HG03558 (cell line): ENCODE measurements at regions not wholly inside any gene's neighbourhood (a gene's known extent, or its start where the extent isn't known, plus 50 kb on each side); places are given as distances from the start of the nearest gene placed in this dataset.
"Not testable (repeated sequence)": the region's sequence is repeated elsewhere in the genome, so short reads cannot be mapped to it uniquely, and the experiment has no call there.

Source experiments
- ATAC-seq: cut with Tn5 transposase; IDR thresholded peaks from one replicate; pipeline ENCODE4 v1.9.1; 2021; ENCODE audit warnings: moderate number of reproducible peaks; ENCODE audit not compliant: unreplicated experiment; ENCODE audit errors: extremely low read depth

DNA sequence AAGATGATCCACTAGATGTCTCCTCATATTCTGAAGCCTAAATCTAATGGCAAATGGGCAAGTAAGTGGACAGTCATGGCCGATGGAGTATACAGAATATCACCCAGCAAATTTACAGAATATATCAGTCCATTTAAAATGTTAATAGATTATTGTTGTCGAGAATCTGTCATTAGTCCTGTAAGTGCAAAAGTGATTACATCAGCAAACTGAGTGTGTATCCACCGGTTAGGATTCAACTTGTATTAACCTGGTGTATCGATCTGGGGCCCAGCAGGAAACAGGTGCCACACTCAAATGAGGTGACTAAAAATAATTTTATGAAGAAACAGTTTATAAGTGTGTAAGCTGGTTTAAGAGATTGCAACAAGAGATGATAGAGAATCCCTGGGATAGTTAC is 367.9 kb upstream of the FAM47C start:
- no peak for ATAC-seq

GRCh38 chrX:36642052-36642451 is 366.1 kb upstream of the FAM47C start:
- no peak for ATAC-seq

GRCh38 chrX:36650622-36651021 is 357.5 kb upstream of the FAM47C start:
- ATAC-seq, result no peak

DNA sequence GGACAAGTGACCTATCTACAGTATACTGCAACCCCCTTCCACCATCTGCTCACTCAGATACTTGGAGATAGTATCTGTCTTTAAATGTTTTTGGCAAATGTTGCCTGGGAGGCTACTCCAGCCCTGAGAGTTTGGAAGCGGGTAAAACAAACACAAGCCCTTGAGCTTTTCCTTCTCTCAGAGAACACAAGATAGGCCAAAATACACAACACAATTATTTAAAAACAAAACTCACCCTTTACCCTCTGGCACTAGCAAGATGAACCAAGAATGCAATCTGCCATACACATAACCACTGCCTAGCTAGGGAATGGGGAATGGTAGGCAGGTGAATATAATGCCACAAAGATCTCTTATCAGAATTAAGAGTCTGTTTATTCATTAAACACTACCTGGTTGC is 324.7 kb upstream of the FAM47C start:
- ATAC-seq, result no peak

- ATAC-seq, result no peak
Observed at GRCh38 chrX:36684053-36684452, 324.1 kb upstream of the FAM47C start.

- no peak for ATAC-seq
Observed at GRCh38 chrX:36721990-36722389, 286.2 kb upstream of the FAM47C start.

- no peak for ATAC-seq
Observed at GRCh38 chrX:36753602-36754001, 254.6 kb upstream of the FAM47C start.

- no peak for ATAC-seq
Observed at GRCh38 chrX:36787752-36788151, 220.4 kb upstream of the FAM47C start.

DNA sequence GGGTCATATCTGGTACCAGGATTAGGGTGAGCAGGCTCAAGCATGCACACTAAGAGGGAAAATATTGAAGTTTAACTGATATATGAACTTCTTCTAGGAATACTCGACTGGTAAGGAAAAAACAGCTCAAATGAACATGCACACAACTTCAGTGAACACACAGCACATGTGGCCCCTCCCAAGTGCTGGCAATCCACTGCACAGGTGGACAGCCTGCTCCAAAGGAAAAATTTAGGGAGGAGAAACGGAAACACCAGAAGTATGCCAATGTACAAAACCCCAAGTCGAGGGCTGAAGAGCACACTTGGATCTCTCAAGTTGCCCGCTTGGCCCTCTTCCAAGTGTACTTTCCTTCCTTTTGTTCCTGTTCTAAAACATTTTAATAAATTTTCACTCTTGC is 205.0 kb upstream of the FAM47C start:
- ATAC-seq, result no peak

GRCh38 chrX:36804066-36804465 is 204.1 kb upstream of the FAM47C start:
- ATAC-seq, result no peak

DNA sequence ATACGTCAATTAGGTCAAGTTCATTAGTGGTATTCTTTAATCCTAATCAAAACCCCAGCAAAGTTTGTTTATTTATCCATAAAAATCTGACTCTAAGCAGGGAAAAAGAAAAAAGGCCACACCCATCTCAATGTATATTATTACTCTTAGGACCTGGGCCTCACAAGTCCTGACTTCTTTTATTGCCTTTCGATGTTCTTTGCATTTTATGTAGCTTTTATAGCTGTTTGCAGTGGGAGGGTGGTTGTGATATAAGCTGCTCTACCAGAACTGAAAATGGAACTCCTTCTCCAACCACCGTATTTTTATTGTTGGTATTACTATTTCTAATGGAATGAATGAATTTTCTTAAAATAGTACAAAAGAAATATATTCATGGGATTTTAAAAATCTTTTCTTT is 163.3 kb upstream of the FAM47C start:
- ATAC-seq, result no peak

DNA sequence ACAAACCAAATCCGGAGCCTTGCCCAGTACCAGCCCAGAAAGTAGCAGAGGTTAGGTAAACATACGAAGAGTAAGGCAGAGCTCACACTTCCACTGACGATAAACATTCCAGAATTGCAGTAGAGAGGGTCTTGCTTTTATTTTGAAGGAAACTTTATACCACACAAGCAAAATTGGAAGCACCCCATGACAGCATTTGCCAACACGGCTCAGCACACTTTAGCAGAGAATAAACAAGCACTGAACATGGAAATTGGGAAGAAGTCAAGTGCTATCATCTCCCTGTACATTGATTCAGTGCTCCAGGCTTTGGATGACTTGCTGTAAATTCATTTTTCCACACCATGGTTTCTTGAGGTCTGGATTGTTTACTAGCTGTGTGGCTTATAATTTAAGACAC is 160.7 kb upstream of the FAM47C start:
- ATAC-seq, result no peak

- no peak for ATAC-seq
Observed at GRCh38 chrX:36849407-36849806, 158.8 kb upstream of the FAM47C start.

DNA sequence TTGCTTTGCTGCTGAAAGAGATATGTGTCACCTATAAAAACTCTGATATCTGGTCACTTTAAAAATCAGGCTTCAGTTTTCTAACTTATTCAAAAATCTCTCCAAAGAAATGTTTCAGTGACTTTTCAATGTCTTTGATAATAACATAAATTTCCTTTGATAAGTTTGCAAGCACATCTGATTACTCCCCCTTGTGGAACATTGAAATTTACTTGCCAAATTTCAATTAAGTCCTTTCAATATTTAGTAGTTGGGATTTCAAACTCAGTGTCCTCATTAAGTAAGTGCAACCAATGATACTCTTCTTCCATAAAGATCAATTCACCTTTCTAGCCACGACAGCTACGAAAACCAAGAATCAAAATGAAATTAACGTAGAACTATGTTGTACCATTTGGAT is 151.3 kb upstream of the FAM47C start:
- ATAC-seq, result no peak

DNA sequence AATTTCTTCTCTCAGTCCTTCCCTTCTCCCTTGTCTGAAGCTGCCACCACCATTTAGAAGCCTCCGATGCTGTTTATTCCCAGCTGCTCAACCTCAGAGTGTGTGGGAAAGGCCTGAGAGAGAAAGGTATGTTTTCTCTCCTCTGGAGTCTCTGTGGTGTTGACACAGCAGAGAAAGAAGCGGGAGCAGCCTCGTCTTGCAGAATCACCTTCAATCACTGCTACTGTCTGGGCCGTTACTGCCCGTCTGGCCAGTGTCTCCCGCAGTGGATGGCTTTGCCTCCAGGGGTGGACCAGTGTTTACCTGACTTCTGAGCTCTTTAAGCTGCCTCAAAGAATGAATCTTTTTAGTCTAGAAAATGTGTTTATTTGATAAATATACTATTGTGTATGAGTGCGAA is 148.9 kb upstream of the FAM47C start:
- ATAC-seq, result no peak

DNA sequence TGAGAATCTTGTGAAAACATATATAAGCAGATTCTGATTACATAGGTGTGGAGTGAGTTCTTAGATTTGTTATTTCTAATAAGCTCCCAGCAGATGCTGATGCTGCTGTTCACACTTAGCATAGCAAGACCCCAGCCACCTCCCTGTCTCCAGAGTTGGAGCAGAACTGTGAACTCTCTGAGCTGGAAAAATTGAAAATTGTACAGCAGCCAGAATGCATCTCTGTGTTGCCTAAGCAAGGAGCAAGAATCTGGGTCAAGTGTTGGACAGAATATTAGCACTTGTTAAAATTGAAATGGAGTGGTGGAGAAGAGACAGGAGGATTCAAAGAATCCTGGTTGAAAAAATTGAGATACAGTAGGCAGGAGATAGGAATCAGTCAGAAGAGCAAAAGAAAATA is 146.6 kb upstream of the FAM47C start:
- ATAC-seq, result no peak

DNA sequence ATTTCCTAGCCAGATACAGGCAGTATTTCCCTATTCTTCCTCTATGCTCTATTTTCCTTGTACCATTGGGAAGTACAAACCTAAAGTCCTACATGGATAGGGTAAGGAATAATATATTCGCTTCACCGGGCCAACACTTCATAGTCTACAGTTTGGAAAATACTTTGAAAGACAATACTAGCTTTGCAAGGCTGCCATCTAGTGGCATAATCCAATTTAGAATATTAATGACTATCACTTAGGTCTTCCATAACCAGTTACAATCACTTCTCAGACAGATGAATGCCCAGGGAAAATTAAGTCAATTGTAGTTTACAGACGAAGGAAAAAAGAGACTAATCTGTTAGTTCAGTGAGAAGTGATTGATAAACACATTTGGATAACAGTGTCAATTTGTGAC is 141.0 kb upstream of the FAM47C start:
- no peak for ATAC-seq

DNA sequence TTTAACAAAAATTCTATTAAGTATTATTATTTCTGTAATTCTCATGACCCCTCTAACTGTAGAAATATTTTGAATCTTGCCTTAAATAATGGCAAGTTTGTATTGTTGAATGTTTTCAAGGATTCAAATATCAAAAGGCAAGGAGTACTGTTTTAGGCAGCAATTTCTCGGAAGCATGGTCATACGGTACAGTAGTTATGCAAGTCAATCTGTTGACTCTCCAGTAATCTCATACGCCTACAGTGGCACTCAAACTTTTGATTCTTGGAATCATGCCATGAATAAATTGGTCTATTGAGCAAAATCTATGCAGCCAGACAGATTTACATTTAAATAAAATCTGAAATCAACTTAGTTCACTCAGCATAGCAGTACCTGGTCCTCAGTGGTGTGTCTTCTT is 139.6 kb upstream of the FAM47C start:
- ATAC-seq, result no peak

DNA sequence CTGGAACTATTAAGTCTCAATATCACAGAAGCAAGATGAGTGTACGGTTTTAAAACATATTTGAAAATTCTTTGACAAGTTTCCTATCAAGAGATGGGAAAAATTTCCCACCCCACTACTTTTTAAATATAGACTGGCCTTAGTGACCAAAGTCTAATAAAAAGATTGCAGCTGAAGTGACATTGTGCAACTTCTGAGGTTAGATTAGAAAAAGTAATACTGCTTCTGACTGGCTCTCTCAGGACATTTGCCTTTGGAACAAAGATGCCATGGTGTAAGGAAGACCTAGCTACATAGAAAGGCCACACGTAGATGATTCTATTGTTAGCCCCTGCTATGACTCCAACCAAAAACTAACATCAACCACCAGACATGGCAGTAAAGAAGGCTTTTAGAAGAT is 138.7 kb upstream of the FAM47C start:
- no peak for ATAC-seq

GRCh38 chrX:36897690-36898089 is 110.5 kb upstream of the FAM47C start:
- ATAC-seq, result no peak

- no peak for ATAC-seq
Observed at GRCh38 chrX:36898301-36898700, 109.9 kb upstream of the FAM47C start.

DNA sequence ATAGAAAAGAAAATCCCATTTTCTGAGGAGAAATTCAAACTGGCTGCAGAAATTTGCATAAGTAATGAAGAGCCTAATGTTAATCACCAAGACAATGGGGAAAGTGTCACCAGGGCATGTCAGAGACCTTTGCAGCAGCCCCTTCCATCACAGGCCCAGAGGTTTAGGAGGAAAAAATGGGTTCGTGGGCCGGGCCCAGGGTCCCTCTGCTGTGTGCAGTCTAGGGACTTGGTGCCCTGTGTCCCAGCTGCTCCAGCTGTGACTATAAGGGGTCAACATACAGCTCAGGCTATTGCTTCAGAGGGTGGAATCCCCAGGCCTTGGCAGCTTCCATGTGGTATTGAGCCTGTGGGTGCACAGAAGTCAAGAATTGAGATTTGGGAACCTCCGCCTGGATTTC is 103.6 kb upstream of the FAM47C start:
- ATAC-seq, result not testable (repeated sequence)
